NT2/D1 (cell line): ENCODE measurements at regions not wholly inside any gene's neighbourhood (a gene's known extent, or its start where the extent isn't known, plus 50 kb on each side); places are given as distances from the start of the nearest gene placed in this dataset.

Experiments
- YY1 ChIP-seq: IDR thresholded peaks from 2 replicates; pipeline ENCODE4 v1.6.1; 2011; ENCODE audit not compliant: insufficient read length, insufficient read depth
- ZNF274 ChIP-seq: IDR thresholded peaks from 2 replicates; pipeline ENCODE4 v1.6.1; 2011; ENCODE audit warnings: mild to moderate bottlenecking, low read depth, low read length

DNA sequence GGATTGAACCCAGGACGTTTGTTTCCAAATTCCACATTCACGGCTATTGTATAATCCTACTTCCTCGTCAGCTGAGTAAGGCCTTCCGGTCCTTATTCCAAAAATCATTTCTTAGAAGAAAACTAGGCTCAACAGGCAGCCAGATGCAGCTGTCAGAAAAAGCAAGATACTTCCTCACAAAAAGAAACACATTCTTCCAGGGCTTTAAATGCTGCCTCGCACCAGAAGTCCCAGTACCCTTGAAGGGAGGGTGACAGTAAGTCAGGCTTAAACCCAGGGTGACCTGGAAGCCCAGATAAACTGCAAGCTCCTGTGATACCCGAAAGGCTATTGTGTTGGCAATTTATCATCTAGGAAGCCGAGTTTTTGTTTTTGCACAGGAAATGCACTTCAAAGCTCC, 414.0 kb downstream of the NFIB start:
- no peak for TF ChIP-seq ZNF274
- TF ChIP-seq YY1 = no peak
